ENCODE measurements at regions not wholly inside any gene's neighbourhood (a gene's known extent, or its start where the extent isn't known, plus 50 kb on each side); places are given as distances from the start of the nearest gene placed in this dataset.

- no peak overlapping the region for H3K27ac ChIP-seq
- DNase-seq (ENCODE audit: low spot score): no peak
- no peak for TF ChIP-seq CTCF (IDR thresholded peaks at IDR 0.05)
- no peak overlapping the region for H3K4me3 ChIP-seq
Observed at GRCh38 chr13:53238261-53238660, 209.6 kb downstream of the OLFM4 start.

GRCh38 chr13:53240401-53241025 is 211.9 kb downstream of the OLFM4 start:
- no peak overlapping the region for H3K4me3 ChIP-seq
- DNase-seq (ENCODE audit: low spot score): no peak
- no peak overlapping the region for H3K27ac ChIP-seq
- no peak for TF ChIP-seq CTCF (IDR thresholded peaks at IDR 0.05)

GRCh38 chr13:53241891-53242348 is 213.3 kb downstream of the OLFM4 start:
- H3K4me3 ChIP-seq: no peak overlapping the region
- no peak for TF ChIP-seq CTCF (IDR thresholded peaks at IDR 0.05)
- H3K27ac ChIP-seq: no peak overlapping the region
- no peak for DNase-seq (ENCODE audit: low spot score)

GRCh38 chr13:53249236-53249635 is 220.6 kb downstream of the OLFM4 start:
- Histone ChIP-seq H3K4me3 (no peak overlapping the region), H3K27ac (no peak overlapping the region)
- no peak for TF ChIP-seq CTCF (IDR thresholded peaks at IDR 0.05)
- no peak for DNase-seq (ENCODE audit: low spot score)

- no peak for TF ChIP-seq CTCF (IDR thresholded peaks at IDR 0.05)
- Histone ChIP-seq H3K27ac (no peak overlapping the region), H3K4me3 (no peak overlapping the region)
- no peak for DNase-seq (ENCODE audit: low spot score)
Observed at GRCh38 chr13:53250272-53250875, 221.8 kb downstream of the OLFM4 start.

GRCh38 chr13:53250977-53251376 is 222.4 kb downstream of the OLFM4 start:
- no peak overlapping the region for H3K27ac ChIP-seq
- no peak for TF ChIP-seq CTCF (IDR thresholded peaks at IDR 0.05)
- no peak for DNase-seq (ENCODE audit: low spot score)

GRCh38 chr13:53254500-53254899 is 225.9 kb downstream of the OLFM4 start:
- no peak for TF ChIP-seq CTCF (IDR thresholded peaks at IDR 0.05)
- Histone ChIP-seq H3K4me3 (no peak overlapping the region), H3K27ac (no peak overlapping the region)
- DNase-seq (ENCODE audit: low spot score): no peak

More at GRCh38 chr13:53250977-53251376, 222.4 kb downstream of the OLFM4 start:
- no peak overlapping the region for H3K4me3 ChIP-seq
